Stomach (tissue), 4 donors: ENCODE measurements at regions not wholly inside any gene's neighbourhood (a gene's known extent, or its start where the extent isn't known, plus 50 kb on each side); places are given as distances from the start of the nearest gene placed in this dataset.

Experiments used
- CTCF ChIP-seq, 7 experiments: fragments of 450-650 bp in 4 of 7; fragments of 200-600 bp in 3 of 7; sonication (generic) in 3 of 7; IDR thresholded peaks; one replicate each; pipeline ENCODE4 v1.5.1; 2016 to 2019; ENCODE audit warnings: antibody characterized with exemption in 7 of 7, control low read depth in 2 of 7, mild to moderate bottlenecking in 1 of 7
- EP300 ChIP-seq: sonication (generic); formaldehyde crosslinking; IDR thresholded peaks from one replicate; pipeline ENCODE4 v1.6.1; 2017; ENCODE audit warnings: antibody characterized with exemption
- POLR2A ChIP-seq, 4 donors: fragments of 450-650 bp; IDR thresholded peaks; one replicate each; pipeline ENCODE4 v1.6.1; 2016; ENCODE audit warnings: antibody characterized with exemption in 4 of 4, control low read depth in 2 of 4, mild to moderate bottlenecking in 1 of 4, moderate library complexity in 1 of 4
- POLR2AphosphoS5 ChIP-seq, 3 donors: sonication (generic); formaldehyde crosslinking; IDR thresholded peaks; one replicate each; pipeline ENCODE4 v1.6.1; 2016; ENCODE audit warnings: antibody characterized with exemption in 3 of 3

GRCh38 chr4:125420526-125420925 is 105.8 kb downstream of the FAT4 start:
- no peak for TF ChIP-seq POLR2A (IDR thresholded peaks at IDR 0.05)
- no peak for TF ChIP-seq EP300
- no peak for TF ChIP-seq CTCF (IDR thresholded peaks at IDR 0.05)
- no peak for TF ChIP-seq POLR2AphosphoS5 (IDR thresholded peaks at IDR 0.05)
